Activated T-helper 17 cell treated with anti-CD3 and anti-CD28 coated beads, Interleukin-2, amount 50 U/mL, for 72 hours (primary cell): ENCODE measurements at regions not wholly inside any gene's neighbourhood (a gene's known extent, or its start where the extent isn't known, plus 50 kb on each side); places are given as distances from the start of the nearest gene placed in this dataset.

ENCODE experiments used
- ATAC-seq: fragments of 150-1000 bp; cut with Tn5 transposase; replicated peaks from 2 replicates; pipeline ENCODE4 v1.10.0; 2021; ENCODE audit warnings: mild to moderate bottlenecking, moderate library complexity
- H3K27ac Mint-ChIP-seq: one replicate; pipeline ENCODE4 v1.8.0; 2022; ENCODE audit warnings: mixed read lengths
- H3K27me3 Mint-ChIP-seq: one replicate; pipeline ENCODE4 v1.8.0; 2022; ENCODE audit warnings: mixed read lengths
- H3K36me3 Mint-ChIP-seq: one replicate; pipeline ENCODE4 v1.8.0; 2022; ENCODE audit warnings: low read depth, mild to moderate bottlenecking, mixed read lengths
- H3K4me1 Mint-ChIP-seq: one replicate; pipeline ENCODE4 v1.8.0; 2022; ENCODE audit warnings: mixed read lengths
- H3K4me3 Mint-ChIP-seq: one replicate; pipeline ENCODE4 v1.8.0; 2022; ENCODE audit warnings: mild to moderate bottlenecking, mixed read lengths
- H3K9me3 Mint-ChIP-seq: one replicate; pipeline ENCODE4 v1.8.0; 2022; ENCODE audit warnings: mixed read lengths

- Mint-ChIP-seq H3K4me1 (no peaks in the 10 kb centered on the region), H3K27ac (no peak overlapping the region), H3K9me3 (no peaks in the 10 kb centered on the region), H3K4me3 (no peak overlapping the region), H3K36me3 (no peaks in the 10 kb centered on the region), H3K27me3 (peaks cover 27% of the 10 kb centered on the region)
- ATAC-seq = no peak
Measured at GRCh38 chr12:45102818-45103217, 51.9 kb upstream of the DBX2 start.

DNA sequence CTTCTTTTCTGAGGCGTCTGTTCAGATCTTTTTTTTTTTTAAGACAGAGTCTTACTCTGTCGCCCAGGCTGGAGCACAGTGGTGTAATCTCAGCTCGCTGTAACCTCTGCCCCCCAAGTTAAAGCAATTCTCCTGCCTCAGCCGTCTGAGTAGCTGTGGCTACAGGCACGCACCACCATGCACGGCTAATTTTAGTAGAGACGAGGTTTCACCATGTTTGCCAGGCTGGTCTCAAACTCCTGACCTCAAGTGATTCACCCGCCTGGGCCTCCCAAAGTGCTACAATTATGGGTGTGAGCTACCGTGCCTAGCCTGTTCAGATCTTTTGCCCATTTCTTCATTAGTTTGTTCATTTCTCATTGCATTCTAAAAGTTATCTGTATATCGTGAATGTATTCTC lies 55.1 kb upstream of the DBX2 start:
- Mint-ChIP-seq H3K4me3 (no peak overlapping the region), H3K4me1 (no peaks in the 10 kb centered on the region), H3K27ac (no peak overlapping the region), H3K9me3 (no peaks in the 10 kb centered on the region), H3K27me3 (peaks cover 14% of the 10 kb centered on the region), H3K36me3 (no peaks in the 10 kb centered on the region)
- no peak for ATAC-seq

DNA sequence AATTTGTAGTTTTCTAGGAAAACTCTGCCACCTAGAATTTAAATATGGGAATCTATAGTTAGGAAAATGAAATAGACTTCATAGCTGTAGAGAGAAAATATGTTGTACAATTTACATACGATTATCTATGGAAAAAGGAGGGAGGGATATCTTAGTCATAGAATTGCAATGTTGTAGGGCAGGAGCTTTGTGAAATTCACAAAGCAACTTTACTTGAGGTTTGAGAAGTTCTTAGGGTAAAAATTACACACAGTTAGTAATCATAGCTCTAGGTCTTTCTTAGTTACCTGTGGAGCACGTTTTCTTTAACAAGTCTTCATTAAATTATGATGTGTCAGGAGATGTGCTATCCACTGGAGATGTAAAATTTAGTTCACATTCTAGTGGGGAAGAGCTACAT lies 61.4 kb upstream of the DBX2 start:
- no peak overlapping the region for H3K27ac Mint-ChIP-seq
- ATAC-seq = no peak
- no peaks in the 10 kb centered on the region for H3K4me1 Mint-ChIP-seq
- H3K9me3 Mint-ChIP-seq = no peaks in the 10 kb centered on the region
- no peak overlapping the region for H3K4me3 Mint-ChIP-seq
- H3K36me3 Mint-ChIP-seq = no peaks in the 10 kb centered on the region
- H3K27me3 Mint-ChIP-seq = peaks cover 15% of the 10 kb centered on the region

- Mint-ChIP-seq H3K27me3 (no peaks in the 10 kb centered on the region), H3K27ac (no peak overlapping the region), H3K4me3 (no peak overlapping the region), H3K36me3 (no peaks in the 10 kb centered on the region), H3K9me3 (no peaks in the 10 kb centered on the region), H3K4me1 (no peaks in the 10 kb centered on the region)
- ATAC-seq = no peak
Measured at GRCh38 chr12:45121224-45121623, 70.3 kb upstream of the DBX2 start.

- Mint-ChIP-seq H3K36me3 (no peaks in the 10 kb centered on the region), H3K4me1 (no peaks in the 10 kb centered on the region), H3K27me3 (peaks cover 7% of the 10 kb centered on the region), H3K4me3 (no peak overlapping the region), H3K27ac (no peak overlapping the region), H3K9me3 (no peaks in the 10 kb centered on the region)
- no peak for ATAC-seq
Measured at GRCh38 chr12:45122768-45123380, 72.0 kb upstream of the DBX2 start.

- ATAC-seq = no peak
- Mint-ChIP-seq H3K4me3 (no peak overlapping the region), H3K9me3 (no peaks in the 10 kb centered on the region), H3K4me1 (no peaks in the 10 kb centered on the region), H3K27me3 (peaks cover 7% of the 10 kb centered on the region), H3K36me3 (no peaks in the 10 kb centered on the region), H3K27ac (no peak overlapping the region)
Measured at GRCh38 chr12:45124485-45125155, 73.7 kb upstream of the DBX2 start.

GRCh38 chr12:45125997-45126396 lies 75.1 kb upstream of the DBX2 start:
- Mint-ChIP-seq H3K4me3 (no peak overlapping the region), H3K36me3 (no peaks in the 10 kb centered on the region), H3K27me3 (peaks cover 7% of the 10 kb centered on the region), H3K4me1 (no peaks in the 10 kb centered on the region), H3K27ac (no peak overlapping the region), H3K9me3 (no peaks in the 10 kb centered on the region)
- no peak for ATAC-seq

DNA sequence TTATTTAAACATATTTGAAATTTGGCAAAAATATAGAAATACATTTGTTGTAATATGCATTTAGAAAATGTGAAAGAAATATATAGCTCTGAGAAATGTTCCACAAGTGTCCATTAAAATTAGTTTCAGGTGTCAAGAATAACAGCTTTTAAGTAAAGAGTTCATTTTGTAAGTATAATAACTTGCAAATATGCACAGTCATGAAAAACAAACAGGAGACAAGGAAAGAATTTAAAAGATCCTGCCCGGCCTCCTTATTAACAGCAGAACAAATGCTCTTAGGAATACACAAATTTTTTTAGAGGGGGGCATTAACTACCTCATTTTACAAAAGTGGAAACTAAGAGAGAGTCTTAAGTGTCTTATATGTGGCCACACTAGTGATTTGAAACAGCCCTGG lies 77.7 kb upstream of the DBX2 start:
- H3K4me1 Mint-ChIP-seq = no peaks in the 10 kb centered on the region
- H3K9me3 Mint-ChIP-seq = no peaks in the 10 kb centered on the region
- no peak for ATAC-seq
- peaks cover 16% of the 10 kb centered on the region for H3K27me3 Mint-ChIP-seq
- H3K36me3 Mint-ChIP-seq = no peaks in the 10 kb centered on the region
- no peak overlapping the region for H3K4me3 Mint-ChIP-seq
- no peak overlapping the region for H3K27ac Mint-ChIP-seq

DNA sequence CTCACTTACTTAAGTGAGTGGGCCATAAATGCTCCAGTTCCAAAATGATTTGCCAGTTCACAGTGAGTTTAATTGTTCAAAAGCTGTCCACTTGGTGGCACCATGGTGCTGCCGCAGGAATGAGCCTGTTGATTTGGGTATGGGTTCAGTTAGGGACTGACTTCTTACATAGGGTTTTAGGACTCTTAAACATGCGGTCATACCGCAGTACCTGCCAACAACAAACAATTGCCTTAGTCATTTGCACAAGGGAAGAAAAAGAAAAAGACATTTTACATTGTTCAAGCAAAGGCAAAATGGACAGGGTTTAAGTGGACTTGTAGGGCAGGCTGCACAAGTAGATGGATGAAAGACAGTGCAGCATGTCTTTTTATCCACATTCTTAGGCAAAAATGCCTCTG lies 80.0 kb upstream of the DBX2 start:
- ATAC-seq = peak; percentile 60
- H3K4me1 Mint-ChIP-seq = no peaks in the 10 kb centered on the region
- H3K9me3 Mint-ChIP-seq = no peaks in the 10 kb centered on the region
- H3K4me3 Mint-ChIP-seq = no peak overlapping the region
- H3K27me3 Mint-ChIP-seq = peaks cover 19% of the 10 kb centered on the region
- H3K36me3 Mint-ChIP-seq = no peaks in the 10 kb centered on the region
- H3K27ac Mint-ChIP-seq = no peak overlapping the region

GRCh38 chr12:45131506-45131905 lies 80.6 kb upstream of the DBX2 start:
- H3K27ac Mint-ChIP-seq = no peak overlapping the region
- H3K4me1 Mint-ChIP-seq = no peaks in the 10 kb centered on the region
- no peak overlapping the region for H3K4me3 Mint-ChIP-seq
- H3K36me3 Mint-ChIP-seq = no peaks in the 10 kb centered on the region
- H3K27me3 Mint-ChIP-seq = peaks cover 19% of the 10 kb centered on the region
- no peak for ATAC-seq
- no peaks in the 10 kb centered on the region for H3K9me3 Mint-ChIP-seq

- no peaks in the 10 kb centered on the region for H3K36me3 Mint-ChIP-seq
Measured at GRCh38 chr12:45138609-45139008, 77.3 kb upstream of the ANO6 start.

GRCh38 chr12:45148006-45148405 lies 67.9 kb upstream of the ANO6 start:
- Mint-ChIP-seq H3K4me1 (no peaks in the 10 kb centered on the region), H3K36me3 (no peaks in the 10 kb centered on the region), H3K27me3 (peaks cover 10% of the 10 kb centered on the region), H3K27ac (no peak overlapping the region), H3K9me3 (peaks cover 24% of the 10 kb centered on the region), H3K4me3 (no peak overlapping the region)
- ATAC-seq = no peak

More at GRCh38 chr12:45138609-45139008, 77.3 kb upstream of the ANO6 start:
- Mint-ChIP-seq H3K4me3 (no peak overlapping the region), H3K27me3 (peaks cover 3% of the 10 kb centered on the region), H3K27ac (no peak overlapping the region), H3K9me3 (no peaks in the 10 kb centered on the region), H3K4me1 (no peaks in the 10 kb centered on the region)
- ATAC-seq = no peak

GRCh38 chr12:45148619-45149018 lies 67.3 kb upstream of the ANO6 start:
- no peak overlapping the region for H3K27ac Mint-ChIP-seq
- ATAC-seq = no peak
- no peaks in the 10 kb centered on the region for H3K36me3 Mint-ChIP-seq
- no peaks in the 10 kb centered on the region for H3K4me1 Mint-ChIP-seq
- H3K4me3 Mint-ChIP-seq = no peak overlapping the region
- peaks cover 24% of the 10 kb centered on the region for H3K9me3 Mint-ChIP-seq
- peaks cover 10% of the 10 kb centered on the region for H3K27me3 Mint-ChIP-seq

GRCh38 chr12:45165284-45165683 lies 50.6 kb upstream of the ANO6 start:
- H3K4me1 Mint-ChIP-seq = no peaks in the 10 kb centered on the region
- H3K27ac Mint-ChIP-seq = no peak overlapping the region
- no peaks in the 10 kb centered on the region for H3K36me3 Mint-ChIP-seq
- H3K4me3 Mint-ChIP-seq = no peak overlapping the region
- no peak for ATAC-seq
- peaks cover 26% of the 10 kb centered on the region for H3K9me3 Mint-ChIP-seq
- peaks cover 23% of the 10 kb centered on the region for H3K27me3 Mint-ChIP-seq

- H3K36me3 Mint-ChIP-seq = no peaks in the 10 kb centered on the region
- H3K27ac Mint-ChIP-seq = no peak overlapping the region
- no peaks in the 10 kb centered on the region for H3K4me1 Mint-ChIP-seq
- no peak overlapping the region for H3K4me3 Mint-ChIP-seq
- no peak for ATAC-seq
- H3K27me3 Mint-ChIP-seq = peaks cover 23% of the 10 kb centered on the region
- H3K9me3 Mint-ChIP-seq = peaks cover 23% of the 10 kb centered on the region
Measured at GRCh38 chr12:45166056-45166455, 49.8 kb upstream of the ANO6 start.
